HCT116 (cell line): ENCODE measurements at regions not wholly inside any gene's neighbourhood (a gene's known extent, or its start where the extent isn't known, plus 50 kb on each side); places are given as distances from the start of the nearest gene placed in this dataset.

Experiments used
- ATAC-seq: fragments of 200-7000 bp; cut with Tn5 transposase; 2 replicates; pipeline ENCODE4 v1.9.1; 2020; ENCODE audit warnings: mild to moderate bottlenecking, moderate library complexity
- BruUV-seq: library from RNA; stranded (reverse); fragments of 400-500 nt; replicated peaks from 2 replicates; lab custom pipeline; 2021; lab: Mats Ljungman, UMichigan
- CTCF ChIA-PET: fragments of 300-600 bp; sonication (Branson Sonifier 250); formaldehyde crosslinking; loops from one replicate; lab custom pipeline; 2021; ENCODE audit warnings: antibody characterized with exemption; lab: Charles Lee
- POLR2A ChIA-PET: fragments of 300-600, 350-600 bp; sonication (Branson Sonifier 250); formaldehyde crosslinking; loops from one replicate; lab custom pipeline; 2021; ENCODE audit warnings: antibody characterized with exemption; lab: Charles Lee
- RAD21 ChIA-PET, 2 experiments: fragments of 300-600 bp; sonication (Branson Sonifier 250); formaldehyde crosslinking; loops; one replicate each; lab custom pipeline; 2023; ENCODE audit warnings: low total read pairs in 2 of 2; ENCODE audit not compliant: uncharacterized antibody in 2 of 2, unreplicated experiment in 2 of 2, low non-redundant PET in 1 of 2; lab: Charles Lee
- DNase-seq: peaks from one replicate; pipeline ENCODE4 v3.0.0-alpha.2; 2010; ENCODE audit warnings: low read depth, low spot score
- H2AFZ ChIP-seq: fragments of 200-600 bp; shearing (Covaris generic), sonication (generic); 2 replicates; pipeline ENCODE4 v1.6.1; 2017; ENCODE audit warnings: low read depth, mixed run types, mixed read lengths, antibody characterized with exemption, low read length; ENCODE audit not compliant: poor library complexity, severe bottlenecking
- H3K27ac ChIP-seq: 2 replicates; pipeline ENCODE4 v1.5.1; 2012; ENCODE audit warnings: low read depth, low read length
- H3K27me3 ChIP-seq: fragments of 200-600 bp; sonication (generic); 2 replicates; pipeline ENCODE4 v1.6.1; 2016; ENCODE audit warnings: mixed run types, low read length, mixed read lengths; ENCODE audit not compliant: insufficient read depth
- H3K36me3 ChIP-seq, 2 experiments: fragments of 200-500 bp in 1 of 2; fragments of 200-600 bp in 1 of 2; sonication (Bioruptor generic) in 1 of 2; sonication (generic) in 1 of 2; 2 replicates each; pipeline versions ENCODE4 v1.5.1 to v1.6.1; 2014 to 2016; ENCODE audit warnings: low read length in 2 of 2, inconsistent platforms in 1 of 2, mixed read lengths in 1 of 2, mixed run types in 1 of 2; ENCODE audit not compliant: insufficient read depth in 2 of 2, control insufficient read depth in 1 of 2
- H3K4me1 ChIP-seq, 2 experiments: fragments of 200-600 bp in 1 of 2; sonication (generic) in 1 of 2; 2 replicates each; pipeline versions ENCODE4 v1.5.1 to v1.6.1; 2012 to 2017; ENCODE audit warnings: low read length in 2 of 2, inconsistent platforms in 1 of 2, mild to moderate bottlenecking in 1 of 2, mixed read lengths in 1 of 2, mixed run types in 1 of 2, moderate library complexity in 1 of 2; ENCODE audit not compliant: insufficient read depth in 2 of 2, control insufficient read depth in 1 of 2
- H3K4me2 ChIP-seq: fragments of 200-600 bp; sonication (generic); 2 replicates; pipeline ENCODE4 v1.6.1; 2017; ENCODE audit warnings: mixed run types, low read length, mixed read lengths
- H3K4me3 ChIP-seq, 2 experiments: fragments of 200-600 bp in 1 of 2; sonication (generic) in 1 of 2; replicated peaks in 1 of 2; 2 replicates each; pipeline ENCODE4 v1.5.1; 2011 to 2016; ENCODE audit warnings: low read length in 2 of 2, control low read depth in 1 of 2, low read depth in 1 of 2, mild to moderate bottlenecking in 1 of 2, mixed read lengths in 1 of 2, mixed run types in 1 of 2
- H3K79me2 ChIP-seq: fragments of 200-600 bp; sonication (generic); 2 replicates; pipeline ENCODE4 v1.6.1; 2017; ENCODE audit warnings: mild to moderate bottlenecking, mixed run types, low read length, moderate library complexity, mixed read lengths; ENCODE audit not compliant: insufficient read depth
- H3K9ac ChIP-seq: fragments of 200-600 bp; sonication (generic); 2 replicates; pipeline ENCODE4 v1.6.1; 2016; ENCODE audit warnings: low read length, mixed read lengths
- H3K9me2 ChIP-seq: fragments of 200-600 bp; sonication (generic), shearing (Covaris generic); 2 replicates; pipeline ENCODE4 v1.6.1; 2017; ENCODE audit warnings: mixed run types, mild to moderate bottlenecking, moderate library complexity; ENCODE audit not compliant: insufficient read depth
- H3K9me3 ChIP-seq, 2 experiments: fragments of 200-500 bp in 1 of 2; fragments of 200-600 bp in 1 of 2; sonication (Bioruptor generic) in 1 of 2; sonication (generic) in 1 of 2; 2 replicates each; pipeline ENCODE4 v1.6.1; 2014 to 2017; ENCODE audit warnings: low read length in 2 of 2, mixed read lengths in 2 of 2, inconsistent platforms in 1 of 2, low read depth in 1 of 2, mild to moderate bottlenecking in 1 of 2, mixed run types in 1 of 2, moderate library complexity in 1 of 2; ENCODE audit not compliant: control insufficient read depth in 1 of 2, insufficient read depth in 1 of 2
- H4K20me1 ChIP-seq: fragments of 200-600 bp; sonication (generic), shearing (Covaris generic); 2 replicates; pipeline ENCODE4 v1.6.1; 2017; ENCODE audit warnings: mixed run types, mild to moderate bottlenecking, moderate library complexity; ENCODE audit not compliant: insufficient read depth
- ATF3 ChIP-seq: IDR thresholded peaks from 2 replicates; pipeline ENCODE4 v1.6.1; 2012
- CBX3 ChIP-seq: IDR thresholded peaks from 2 replicates; pipeline ENCODE4 v1.6.1; 2012; ENCODE audit warnings: low read depth
- EGR1 ChIP-seq: IDR thresholded peaks from 2 replicates; pipeline ENCODE4 v1.6.1; 2012; ENCODE audit warnings: low read depth
- ELF1 ChIP-seq: IDR thresholded peaks from 2 replicates; pipeline ENCODE4 v1.6.1; 2012; ENCODE audit warnings: low read depth, borderline replicate concordance
- EZH2 ChIP-seq: fragments of 200-600 bp; sonication (generic); IDR thresholded peaks from 2 replicates; pipeline ENCODE4 v1.6.1; 2017; ENCODE audit warnings: antibody characterized with exemption, mixed run types
- EZH2phosphoT487 ChIP-seq: fragments of 200-600 bp; IDR thresholded peaks from 2 replicates; pipeline ENCODE4 v1.6.1; 2018; ENCODE audit warnings: antibody characterized with exemption, borderline replicate concordance
- JUND ChIP-seq: IDR thresholded peaks from 2 replicates; pipeline ENCODE4 v1.6.1; 2012
- POLR2A ChIP-seq: IDR thresholded peaks from 2 replicates; pipeline ENCODE4 v1.7.0; 2011; ENCODE audit warnings: borderline replicate concordance; ENCODE audit not compliant: insufficient read depth, insufficient read length; ENCODE audit errors: extremely low read depth
- POLR2AphosphoS5 ChIP-seq: IDR thresholded peaks from 2 replicates; pipeline ENCODE4 v1.6.1; 2011; ENCODE audit warnings: mild to moderate bottlenecking, low read depth, low read length, moderate library complexity
- RAD21 ChIP-seq: IDR thresholded peaks from 2 replicates; pipeline ENCODE4 v1.6.1; 2012; ENCODE audit warnings: low read depth, mild to moderate bottlenecking
- REST ChIP-seq: IDR thresholded peaks from 2 replicates; pipeline ENCODE4 v1.6.1; 2012; ENCODE audit warnings: low read depth
- SIN3A ChIP-seq: IDR thresholded peaks from 2 replicates; pipeline ENCODE4 v1.6.1; 2012; ENCODE audit warnings: low read depth
- SP1 ChIP-seq: IDR thresholded peaks from 2 replicates; pipeline ENCODE4 v1.6.1; 2012; ENCODE audit warnings: low read depth
- SRF ChIP-seq: IDR thresholded peaks from 2 replicates; pipeline ENCODE4 v1.6.1; 2012; ENCODE audit warnings: low read depth
- TCF7L2 ChIP-seq: IDR thresholded peaks from 2 replicates; pipeline ENCODE4 v1.7.0; 2011; ENCODE audit warnings: borderline replicate concordance, inconsistent platforms; ENCODE audit not compliant: insufficient read depth, insufficient read length; ENCODE audit errors: extremely low read depth
- YY1 ChIP-seq: IDR thresholded peaks from 2 replicates; pipeline ENCODE4 v1.6.1; 2011; ENCODE audit warnings: low read length, low read depth, moderate library complexity, mild to moderate bottlenecking; ENCODE audit not compliant: insufficient replicate concordance; ENCODE audit errors: extremely low read depth
- ZFX ChIP-seq: fragments of 450-650 bp; IDR thresholded peaks from 2 replicates; pipeline ENCODE4 v1.6.1; 2017
- intact Hi-C: fragments of 100-400 bp; cut with micrococcal nuclease; formaldehyde crosslinking; loops from 2 replicates; pipeline ENCODE4 v1.10.0; 2022
- TF ChIP-seq, protein P1 (sequence below): IDR thresholded peaks from 2 replicates; pipeline ENCODE4 v1.6.1; 2011; ENCODE audit warnings: mild to moderate bottlenecking, low read length, moderate library complexity; ENCODE audit not compliant: insufficient replicate concordance; ENCODE audit errors: extremely low read depth
- TF ChIP-seq, protein P2 (sequence below), 3 experiments: fragments of 200-600 bp in 1 of 3; sonication (generic) in 1 of 3; IDR thresholded peaks in 2 of 3; conservative IDR thresholded peaks in 1 of 3; 2 replicates each; pipeline ENCODE4 v1.5.1; 2012 to 2017; ENCODE audit warnings: low read depth in 2 of 3, low read length in 2 of 3, antibody characterized with exemption in 1 of 3, borderline replicate concordance in 1 of 3, control low read depth in 1 of 3, mild to moderate bottlenecking in 1 of 3, mixed read lengths in 1 of 3, mixed run types in 1 of 3, moderate library complexity in 1 of 3; ENCODE audit not compliant: insufficient read depth in 1 of 3

- no peaks in the 10 kb centered on the region for H3K9me3 ChIP-seq
- H3K4me1 ChIP-seq = peaks cover 0 to 8% of the 10 kb centered on the region in 2 experiments; a peak in 1 of 4 replicates
- H2AFZ ChIP-seq = no peak overlapping the region
- H3K79me2 ChIP-seq = no peaks in the 10 kb centered on the region
- no peak overlapping the region for H3K9ac ChIP-seq
- no peaks in the 10 kb centered on the region for H3K9me2 ChIP-seq
- H3K4me3 ChIP-seq = no peak overlapping the region
- H3K4me2 ChIP-seq = no peak overlapping the region
- no peaks in the 10 kb centered on the region for H3K36me3 ChIP-seq
- ATAC-seq (no peak), DNase-seq (no peak)
- ChIA-PET CTCF (no interaction called here), RAD21 (no interaction called here), POLR2A (no interaction called here)
- TF ChIP-seq JUND (no peak), CBX3 (no peak), TCF7L2 (no peak), RAD21 (no peak), REST (no peak), EZH2 (no peak), SP1 (no peak), ATF3 (no peak), ZFX (no peak), SRF (no peak), POLR2AphosphoS5 (no peak), EZH2phosphoT487 (no peak), POLR2A (no peak), SIN3A (no peak), ELF1 (no peak), YY1 (no peak), EGR1 (no peak)
- TF ChIP-seq, protein P1, sequence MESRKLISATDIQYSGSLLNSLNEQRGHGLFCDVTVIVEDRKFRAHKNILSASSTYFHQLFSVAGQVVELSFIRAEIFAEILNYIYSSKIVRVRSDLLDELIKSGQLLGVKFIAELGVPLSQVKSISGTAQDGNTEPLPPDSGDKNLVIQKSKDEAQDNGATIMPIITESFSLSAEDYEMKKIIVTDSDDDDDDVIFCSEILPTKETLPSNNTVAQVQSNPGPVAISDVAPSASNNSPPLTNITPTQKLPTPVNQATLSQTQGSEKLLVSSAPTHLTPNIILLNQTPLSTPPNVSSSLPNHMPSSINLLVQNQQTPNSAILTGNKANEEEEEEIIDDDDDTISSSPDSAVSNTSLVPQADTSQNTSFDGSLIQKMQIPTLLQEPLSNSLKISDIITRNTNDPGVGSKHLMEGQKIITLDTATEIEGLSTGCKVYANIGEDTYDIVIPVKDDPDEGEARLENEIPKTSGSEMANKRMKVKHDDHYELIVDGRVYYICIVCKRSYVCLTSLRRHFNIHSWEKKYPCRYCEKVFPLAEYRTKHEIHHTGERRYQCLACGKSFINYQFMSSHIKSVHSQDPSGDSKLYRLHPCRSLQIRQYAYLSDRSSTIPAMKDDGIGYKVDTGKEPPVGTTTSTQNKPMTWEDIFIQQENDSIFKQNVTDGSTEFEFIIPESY = no peak
- TF ChIP-seq, protein P2, sequence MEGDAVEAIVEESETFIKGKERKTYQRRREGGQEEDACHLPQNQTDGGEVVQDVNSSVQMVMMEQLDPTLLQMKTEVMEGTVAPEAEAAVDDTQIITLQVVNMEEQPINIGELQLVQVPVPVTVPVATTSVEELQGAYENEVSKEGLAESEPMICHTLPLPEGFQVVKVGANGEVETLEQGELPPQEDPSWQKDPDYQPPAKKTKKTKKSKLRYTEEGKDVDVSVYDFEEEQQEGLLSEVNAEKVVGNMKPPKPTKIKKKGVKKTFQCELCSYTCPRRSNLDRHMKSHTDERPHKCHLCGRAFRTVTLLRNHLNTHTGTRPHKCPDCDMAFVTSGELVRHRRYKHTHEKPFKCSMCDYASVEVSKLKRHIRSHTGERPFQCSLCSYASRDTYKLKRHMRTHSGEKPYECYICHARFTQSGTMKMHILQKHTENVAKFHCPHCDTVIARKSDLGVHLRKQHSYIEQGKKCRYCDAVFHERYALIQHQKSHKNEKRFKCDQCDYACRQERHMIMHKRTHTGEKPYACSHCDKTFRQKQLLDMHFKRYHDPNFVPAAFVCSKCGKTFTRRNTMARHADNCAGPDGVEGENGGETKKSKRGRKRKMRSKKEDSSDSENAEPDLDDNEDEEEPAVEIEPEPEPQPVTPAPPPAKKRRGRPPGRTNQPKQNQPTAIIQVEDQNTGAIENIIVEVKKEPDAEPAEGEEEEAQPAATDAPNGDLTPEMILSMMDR (IDR thresholded peaks at IDR 0.05 in 2 of 3, conservative IDR thresholded peaks at IDR 0.05 in 1 of 3; ENCODE audit: borderline replicate concordance in 1 of 3, insufficient read depth in 1 of 3, low read depth in 2 of 3, low read length in 2 of 3) = no peak
- no peaks in the 10 kb centered on the region for H4K20me1 ChIP-seq
- H3K27me3 ChIP-seq = no peaks in the 10 kb centered on the region
- no peak overlapping the region for H3K27ac ChIP-seq
- intact Hi-C loops = no loop called here
- BruUV-seq = no TSS peak
Measured at GRCh38 chr10:64093304-64093703, 572.1 kb downstream of the REEP3 start.
